Loucy (cell line): ENCODE measurements at regions not wholly inside any gene's neighbourhood (a gene's known extent, or its start where the extent isn't known, plus 50 kb on each side); places are given as distances from the start of the nearest gene placed in this dataset.

Experiments
- H2AFZ ChIP-seq: fragments of 200-600 bp; sonication (generic); 2 replicates; pipeline ENCODE4 v1.6.0; 2016; ENCODE audit warnings: antibody characterized with exemption, mild to moderate bottlenecking, low read length, moderate library complexity
- H3F3A ChIP-seq: fragments of 200-600 bp; 2 replicates; pipeline ENCODE4 v1.6.0; 2016; ENCODE audit warnings: antibody characterized with exemption, low read depth, mild to moderate bottlenecking
- H3K27me3 ChIP-seq: fragments of 200-600 bp; sonication (generic); 2 replicates; pipeline ENCODE4 v1.6.1; 2014; ENCODE audit warnings: low read length, mild to moderate bottlenecking; ENCODE audit not compliant: insufficient read depth, poor library complexity, severe bottlenecking
- H3K36me3 ChIP-seq: fragments of 200-600 bp; sonication (generic); 2 replicates; pipeline ENCODE4 v1.6.1; 2016; ENCODE audit warnings: low read length; ENCODE audit not compliant: insufficient read depth
- H3K4me1 ChIP-seq: fragments of 200-600 bp; sonication (generic); 2 replicates; pipeline ENCODE4 v1.5.1; 2014; ENCODE audit warnings: low read length, mild to moderate bottlenecking; ENCODE audit not compliant: insufficient read depth, poor library complexity, severe bottlenecking
- H3K4me2 ChIP-seq: fragments of 200-600 bp; sonication (generic); 2 replicates; pipeline ENCODE4 v1.6.0; 2014; ENCODE audit warnings: antibody characterized with exemption, low read length, low read depth, mild to moderate bottlenecking; ENCODE audit not compliant: poor library complexity, severe bottlenecking
- H3K4me3 ChIP-seq: fragments of 200-600 bp; sonication (generic); 2 replicates; pipeline ENCODE4 v1.5.1; 2014; ENCODE audit warnings: low read length, mild to moderate bottlenecking, mixed read lengths; ENCODE audit not compliant: poor library complexity, severe bottlenecking
- H3K79me2 ChIP-seq: fragments of 200-600 bp; sonication (generic); 2 replicates; pipeline ENCODE4 v1.6.1; 2014; ENCODE audit warnings: low read length; ENCODE audit not compliant: insufficient read depth
- H3K9ac ChIP-seq: fragments of 200-600 bp; sonication (generic); 2 replicates; pipeline ENCODE4 v1.6.0; 2014; ENCODE audit warnings: mild to moderate bottlenecking, low read depth, low read length, moderate library complexity; ENCODE audit not compliant: poor library complexity, severe bottlenecking
- H3K9me2 ChIP-seq: fragments of 200-600 bp; sonication (generic); replicated peaks from 2 replicates; pipeline ENCODE4 v1.6.1; 2016; ENCODE audit warnings: low read depth, low read length, mixed read lengths
- H3K9me3 ChIP-seq: fragments of 200-600 bp; sonication (generic); 2 replicates; pipeline ENCODE4 v1.6.1; 2014; ENCODE audit warnings: mild to moderate bottlenecking, antibody characterized with exemption, low read length, low read depth; ENCODE audit not compliant: insufficient read depth
- H4K20me1 ChIP-seq: fragments of 200-600 bp; sonication (generic); 2 replicates; pipeline ENCODE4 v1.6.0; 2014; ENCODE audit warnings: antibody characterized with exemption, low read length, mild to moderate bottlenecking; ENCODE audit not compliant: insufficient read depth, poor library complexity, severe bottlenecking
- CTCF ChIP-seq: fragments of 200-600 bp; sonication (generic); conservative IDR thresholded peaks from 2 replicates; pipeline ENCODE4 v1.5.1; 2014; ENCODE audit warnings: mild to moderate bottlenecking, antibody characterized with exemption, low read length
- EZH2phosphoT487 ChIP-seq: fragments of 200-600 bp; IDR thresholded peaks from 2 replicates; pipeline ENCODE4 v1.6.1; 2018; ENCODE audit warnings: antibody characterized with exemption, mild to moderate bottlenecking, moderate library complexity, borderline replicate concordance

GRCh38 chr5:93924628-93925027 lies 183.2 kb upstream of the POU5F2 start:
- Histone ChIP-seq H3K9ac (no peak overlapping the region), H3K4me2 (no peak overlapping the region), H3F3A (no peaks in the 10 kb centered on the region), H3K9me3 (no peaks in the 10 kb centered on the region), H3K79me2 (no peaks in the 10 kb centered on the region), H3K27me3 (no peaks in the 10 kb centered on the region), H3K9me2 (no peaks in the 10 kb centered on the region), H4K20me1 (no peaks in the 10 kb centered on the region), H3K4me3 (no peak overlapping the region), H3K4me1 (no peaks in the 10 kb centered on the region), H3K36me3 (no peaks in the 10 kb centered on the region), H2AFZ (no peak overlapping the region)
- no peak for TF ChIP-seq EZH2phosphoT487
- TF ChIP-seq CTCF: no peak

- Histone ChIP-seq H3K36me3 (no peaks in the 10 kb centered on the region), H3K27me3 (no peaks in the 10 kb centered on the region), H3K79me2 (no peaks in the 10 kb centered on the region), H3K9me2 (no peaks in the 10 kb centered on the region), H3K4me2 (no peak overlapping the region), H3F3A (no peaks in the 10 kb centered on the region), H3K4me3 (no peak overlapping the region), H3K4me1 (no peaks in the 10 kb centered on the region), H3K9me3 (no peaks in the 10 kb centered on the region), H3K9ac (no peak overlapping the region), H2AFZ (no peak overlapping the region), H4K20me1 (no peaks in the 10 kb centered on the region)
- TF ChIP-seq CTCF: no peak
Measured at GRCh38 chr5:93922551-93922950, 181.2 kb upstream of the POU5F2 start.

- TF ChIP-seq CTCF (no peak), EZH2phosphoT487 (no peak)
- Histone ChIP-seq H3K4me3 (no peak overlapping the region), H3F3A (no peaks in the 10 kb centered on the region), H3K79me2 (no peaks in the 10 kb centered on the region), H3K9ac (no peak overlapping the region), H2AFZ (no peak overlapping the region), H3K27me3 (no peaks in the 10 kb centered on the region), H3K4me2 (no peak overlapping the region), H3K9me3 (no peaks in the 10 kb centered on the region), H3K36me3 (no peaks in the 10 kb centered on the region), H4K20me1 (no peaks in the 10 kb centered on the region), H3K9me2 (no peaks in the 10 kb centered on the region), H3K4me1 (no peaks in the 10 kb centered on the region)
Measured at GRCh38 chr5:93921001-93921400, 179.6 kb upstream of the POU5F2 start.
